ENCODE measurements at regions not wholly inside any gene's neighbourhood (a gene's known extent, or its start where the extent isn't known, plus 50 kb on each side); places are given as distances from the start of the nearest gene placed in this dataset.

DNA sequence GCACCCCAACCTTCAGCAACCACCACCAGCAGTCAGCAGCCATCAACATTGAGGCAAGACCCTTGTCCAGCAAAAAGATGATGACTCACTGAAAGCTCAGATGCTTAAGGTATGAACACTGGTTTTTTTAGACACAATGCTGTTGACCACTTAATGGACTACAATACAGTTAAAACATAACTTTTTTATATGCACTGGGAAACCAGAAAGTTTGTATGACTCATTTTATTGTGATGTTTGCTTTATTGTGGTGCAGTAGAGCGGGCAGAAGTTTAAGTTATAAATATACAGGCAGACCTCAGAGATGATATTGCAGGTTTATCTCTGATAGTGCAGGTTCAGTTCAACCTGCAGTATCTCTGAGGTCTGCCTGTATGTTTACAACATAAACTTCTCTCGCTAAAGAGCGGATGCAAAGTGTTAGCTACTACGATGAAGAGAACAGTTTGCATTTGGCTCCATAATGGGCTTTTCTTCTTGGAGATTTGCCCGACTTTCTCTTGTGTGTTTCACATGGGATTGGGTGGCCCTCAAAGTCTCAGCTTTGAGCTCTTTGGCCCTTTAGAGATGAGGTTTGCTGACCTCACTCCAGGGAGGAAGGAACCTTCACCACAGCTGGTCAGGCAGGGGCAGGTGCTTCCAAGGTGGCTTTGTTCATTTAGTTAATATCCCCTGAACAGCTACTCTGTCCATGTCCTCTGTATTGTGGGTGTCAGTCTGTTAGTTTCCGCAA is 84.4 kb upstream of the SHH start:
- DNase-seq: peak; percentile 9
- peaks cover 0 to 5% (median 0%) of the 10 kb centered on the region in 7 donors for H3K27me3 ChIP-seq (replicated peaks in 1 of 7)
- intact Hi-C loops (cut with DNase I; ENCODE audit: low total_unique reads): no loop called here
- no peaks in the 10 kb centered on the region for H3K4me1 ChIP-seq
- 85 to 88% (median 86%) methylated on average over 6 of the region's 6 CpGs for WGBS, 5 donors
- peaks cover 0 to 30% (median 13%) of the 10 kb centered on the region in 8 donors for H3K9me3 ChIP-seq
- H3K27ac ChIP-seq: no peak overlapping the region
- TF ChIP-seq CTCF (IDR thresholded peaks at IDR 0.05 in 8 of 11, conservative IDR thresholded peaks at IDR 0.05 in 3 of 11): no peak
- TF ChIP-seq POLR2A (IDR thresholded peaks at IDR 0.05): no peak
- no peak for TF ChIP-seq POLR2AphosphoS5 (IDR thresholded peaks at IDR 0.05)
- H3K36me3 ChIP-seq: no peaks in the 10 kb centered on the region
- no peak overlapping the region for H3K4me3 ChIP-seq

GRCh38 chr7:155893664-155894063 is 81.4 kb upstream of the SHH start:
- H3K4me3 ChIP-seq: no peak overlapping the region
- peaks cover 0 to 5% (median 0%) of the 10 kb centered on the region in 8 donors for H3K9me3 ChIP-seq
- H3K27ac ChIP-seq: no peak overlapping the region
- H3K36me3 ChIP-seq: no peaks in the 10 kb centered on the region
- H3K27me3 ChIP-seq (replicated peaks in 1 of 7): peaks cover 0 to 5% (median 0%) of the 10 kb centered on the region in 7 donors
- WGBS, 5 donors: 78 to 82% (median 80%) methylated on average over 6 of the region's 6 CpGs
- H3K4me1 ChIP-seq: no peaks in the 10 kb centered on the region
- peak; percentile 55 for DNase-seq
- TF ChIP-seq POLR2A (IDR thresholded peaks at IDR 0.05): no peak
- TF ChIP-seq CTCF (IDR thresholded peaks at IDR 0.05 in 8 of 11, conservative IDR thresholded peaks at IDR 0.05 in 3 of 11): no peak
- no peak for TF ChIP-seq POLR2AphosphoS5 (IDR thresholded peaks at IDR 0.05)
- intact Hi-C loops (cut with DNase I; ENCODE audit: low total_unique reads): no loop called here

DNA sequence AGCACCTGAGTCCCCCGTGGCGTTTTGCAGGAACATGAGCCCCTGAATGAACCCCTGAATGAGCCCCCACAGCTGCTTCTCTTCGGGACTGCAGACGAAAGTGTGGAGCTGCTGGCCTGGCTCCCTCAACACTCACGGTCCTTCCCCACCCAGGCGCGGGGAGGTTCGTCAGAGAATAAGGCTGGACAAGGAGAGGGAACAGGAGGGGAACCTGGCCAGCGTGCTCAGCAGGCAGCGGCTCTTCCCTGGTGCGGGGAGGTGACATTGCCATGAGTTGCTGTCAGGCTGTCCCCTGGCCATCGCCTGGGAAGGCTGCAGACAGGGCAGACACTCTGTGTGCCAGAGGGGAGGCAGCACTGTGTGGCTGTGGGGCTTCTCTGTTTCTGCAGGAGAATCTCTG is 80.9 kb upstream of the SHH start:
- no peaks in the 10 kb centered on the region for H3K36me3 ChIP-seq
- H3K4me3 ChIP-seq: no peak overlapping the region
- intact Hi-C loops (cut with DNase I; ENCODE audit: low total_unique reads): no loop called here
- peak; percentile 62 for DNase-seq
- H3K9me3 ChIP-seq: peaks cover 0 to 5% (median 0%) of the 10 kb centered on the region in 8 donors
- H3K27ac ChIP-seq: no peak overlapping the region
- no peak for TF ChIP-seq CTCF (IDR thresholded peaks at IDR 0.05 in 8 of 11, conservative IDR thresholded peaks at IDR 0.05 in 3 of 11)
- no peak for TF ChIP-seq POLR2A (IDR thresholded peaks at IDR 0.05)
- H3K27me3 ChIP-seq (replicated peaks in 1 of 7): peaks cover 0 to 5% (median 0%) of the 10 kb centered on the region in 7 donors
- no peaks in the 10 kb centered on the region for H3K4me1 ChIP-seq
- 75 to 86% (median 80%) methylated on average over 12 of the region's 12 CpGs for WGBS, 5 donors

DNA sequence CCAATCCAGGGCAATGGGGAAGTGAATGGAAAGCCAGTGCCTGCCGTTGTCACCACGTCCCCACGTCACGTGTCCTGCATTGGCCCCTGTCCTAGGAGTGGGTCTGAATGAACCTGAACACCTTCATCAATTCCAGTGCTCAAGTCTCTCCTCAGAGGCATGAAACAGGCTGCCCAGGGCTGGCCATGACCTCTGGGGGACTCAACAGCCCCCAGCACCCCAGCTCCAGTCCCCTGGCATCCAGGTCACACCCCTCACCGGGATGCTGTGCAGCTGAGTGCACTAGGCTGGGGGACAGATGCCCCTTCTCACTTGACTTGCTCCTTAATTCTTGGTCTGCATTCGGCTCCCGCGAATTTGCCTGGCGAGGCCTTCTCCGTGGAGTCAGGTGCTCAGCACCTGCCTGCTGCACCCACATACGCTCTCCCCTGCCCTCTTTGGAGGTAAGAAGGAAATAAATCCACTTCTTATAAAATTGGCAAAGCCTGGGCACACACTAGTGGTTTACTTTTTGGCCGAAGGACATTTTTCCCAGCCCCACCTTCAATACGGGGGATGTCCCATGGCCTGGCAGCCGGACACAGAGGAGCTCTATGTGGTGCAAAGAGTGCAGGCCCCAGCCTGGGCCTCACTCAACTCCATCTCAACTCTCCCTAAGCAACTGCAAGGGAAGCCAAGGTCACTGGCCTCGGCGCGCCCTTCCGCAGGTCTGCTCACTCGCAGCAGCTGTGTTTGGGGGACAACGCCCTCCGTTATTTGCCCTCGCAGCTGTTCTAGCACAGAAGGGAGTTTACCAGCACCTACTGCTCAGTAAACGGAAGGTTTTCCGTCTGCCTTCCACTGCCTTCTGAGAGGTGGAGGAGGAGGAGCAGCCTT is 77.6 kb upstream of the SHH start:
- no peaks in the 10 kb centered on the region for H3K27me3 ChIP-seq (replicated peaks in 1 of 7)
- TF ChIP-seq POLR2A (IDR thresholded peaks at IDR 0.05): no peak
- no peak for TF ChIP-seq CTCF (IDR thresholded peaks at IDR 0.05 in 8 of 11, conservative IDR thresholded peaks at IDR 0.05 in 3 of 11)
- TF ChIP-seq POLR2AphosphoS5 (IDR thresholded peaks at IDR 0.05): peak; percentile 51 to 72 (median 66)
- H3K4me3 ChIP-seq: no peak overlapping the region
- no peaks in the 10 kb centered on the region for H3K36me3 ChIP-seq
- H3K9me3 ChIP-seq: peaks cover 0 to 5% (median 0%) of the 10 kb centered on the region in 8 donors
- no peaks in the 10 kb centered on the region for H3K4me1 ChIP-seq
- 75 to 83% (median 78%) methylated on average over 18 to 24 of the region's 24 CpGs for WGBS, 5 donors
- peak; percentile 78 for DNase-seq
- H3K27ac ChIP-seq: peak overlapping the region in 3 of 8 donors; percentile 25 to 54 (median 33)
- intact Hi-C loops (cut with DNase I; ENCODE audit: low total_unique reads): no loop called here
